ENCODE measurements at regions not wholly inside any gene's neighbourhood (a gene's known extent, or its start where the extent isn't known, plus 50 kb on each side); places are given as distances from the start of the nearest gene placed in this dataset.

DNA sequence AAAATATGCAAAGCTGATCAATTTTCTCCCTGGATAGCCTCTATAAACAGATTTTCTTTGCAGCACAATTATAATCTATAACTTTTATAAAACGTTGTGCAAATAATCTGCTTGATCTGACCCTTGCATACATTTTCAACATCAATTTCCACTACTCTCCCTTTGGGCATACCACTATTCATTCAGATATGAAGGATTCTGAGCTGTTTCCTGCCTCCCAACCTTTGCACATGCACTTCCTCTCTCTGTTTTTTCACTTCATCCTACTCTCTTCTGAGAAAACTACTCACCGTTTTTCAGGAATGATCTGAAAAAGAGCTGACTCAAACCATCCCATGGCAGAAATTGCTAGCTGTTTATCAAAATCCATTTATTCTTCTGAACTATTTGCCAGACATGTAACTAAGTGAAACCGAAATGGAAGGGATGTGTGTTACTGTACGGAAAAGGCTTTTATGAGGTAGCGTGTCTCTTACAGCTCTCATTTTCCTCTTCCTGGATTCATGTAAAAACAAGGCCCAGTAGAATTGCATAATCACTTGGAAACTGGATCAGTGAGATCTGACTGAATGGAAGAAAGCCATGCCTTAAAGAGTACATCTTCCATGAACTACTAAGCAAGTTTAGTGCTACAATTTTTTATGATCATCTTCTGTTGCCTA, 1447.3 kb upstream of the MIR17HG start:
- ATAC-seq, result no peak
- Histone ChIP-seq H2AFZ (no peak overlapping the region), H3K9me2 (ENCODE audit: insufficient read depth) (no peaks in the 10 kb centered on the region), H3K79me2 (replicated peaks; ENCODE audit: insufficient read depth) (no peaks in the 10 kb centered on the region), H3K4me2 (no peak overlapping the region), H3K27me3 (ENCODE audit: insufficient read depth) (no peaks in the 10 kb centered on the region), H3F3A (replicated peaks; ENCODE audit: low read depth) (no peaks in the 10 kb centered on the region), H3K4me3 (no peak overlapping the region), H4K20me1 (replicated peaks; ENCODE audit: insufficient read depth) (no peaks in the 10 kb centered on the region), H3K27ac (ENCODE audit: low read depth) (no peak overlapping the region), H3K4me1 (ENCODE audit: insufficient read depth) (no peaks in the 10 kb centered on the region), H3K36me3 (ENCODE audit: insufficient read depth) (no peaks in the 10 kb centered on the region)
- Mint-ChIP-seq H3K36me3 (ENCODE audit: low read depth) (no peaks in the 10 kb centered on the region), H3K4me1 (no peaks in the 10 kb centered on the region), H3K27me3 (ENCODE audit: insufficient read depth, low read depth, poor library complexity) (peaks cover 2% of the 10 kb centered on the region), H3K9me3 (peaks cover 3% of the 10 kb centered on the region; the same call in 1 of the 3 replicates), H3K27ac (no peak overlapping the region), H3K4me3 (no peak overlapping the region)
- no peak for TF ChIP-seq NANOG (IDR thresholded peaks at IDR 0.05; ENCODE audit: borderline replicate concordance)
- no peak for TF ChIP-seq JUNB (IDR thresholded peaks at IDR 0.05; ENCODE audit: unreplicated experiment)
- TF ChIP-seq, protein P1, sequence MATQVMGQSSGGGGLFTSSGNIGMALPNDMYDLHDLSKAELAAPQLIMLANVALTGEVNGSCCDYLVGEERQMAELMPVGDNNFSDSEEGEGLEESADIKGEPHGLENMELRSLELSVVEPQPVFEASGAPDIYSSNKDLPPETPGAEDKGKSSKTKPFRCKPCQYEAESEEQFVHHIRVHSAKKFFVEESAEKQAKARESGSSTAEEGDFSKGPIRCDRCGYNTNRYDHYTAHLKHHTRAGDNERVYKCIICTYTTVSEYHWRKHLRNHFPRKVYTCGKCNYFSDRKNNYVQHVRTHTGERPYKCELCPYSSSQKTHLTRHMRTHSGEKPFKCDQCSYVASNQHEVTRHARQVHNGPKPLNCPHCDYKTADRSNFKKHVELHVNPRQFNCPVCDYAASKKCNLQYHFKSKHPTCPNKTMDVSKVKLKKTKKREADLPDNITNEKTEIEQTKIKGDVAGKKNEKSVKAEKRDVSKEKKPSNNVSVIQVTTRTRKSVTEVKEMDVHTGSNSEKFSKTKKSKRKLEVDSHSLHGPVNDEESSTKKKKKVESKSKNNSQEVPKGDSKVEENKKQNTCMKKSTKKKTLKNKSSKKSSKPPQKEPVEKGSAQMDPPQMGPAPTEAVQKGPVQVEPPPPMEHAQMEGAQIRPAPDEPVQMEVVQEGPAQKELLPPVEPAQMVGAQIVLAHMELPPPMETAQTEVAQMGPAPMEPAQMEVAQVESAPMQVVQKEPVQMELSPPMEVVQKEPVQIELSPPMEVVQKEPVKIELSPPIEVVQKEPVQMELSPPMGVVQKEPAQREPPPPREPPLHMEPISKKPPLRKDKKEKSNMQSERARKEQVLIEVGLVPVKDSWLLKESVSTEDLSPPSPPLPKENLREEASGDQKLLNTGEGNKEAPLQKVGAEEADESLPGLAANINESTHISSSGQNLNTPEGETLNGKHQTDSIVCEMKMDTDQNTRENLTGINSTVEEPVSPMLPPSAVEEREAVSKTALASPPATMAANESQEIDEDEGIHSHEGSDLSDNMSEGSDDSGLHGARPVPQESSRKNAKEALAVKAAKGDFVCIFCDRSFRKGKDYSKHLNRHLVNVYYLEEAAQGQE (IDR thresholded peaks at IDR 0.05; ENCODE audit: unreplicated experiment), result no peak
- no peak for TF ChIP-seq ZNF462 (CRISPR knock-in tag; IDR thresholded peaks at IDR 0.05)
- no peak for TF ChIP-seq ZNF114 (CRISPR knock-in tag; IDR thresholded peaks at IDR 0.05)
- no peak for TF ChIP-seq POLR2AphosphoS5 (IDR thresholded peaks at IDR 0.05; ENCODE audit: low read depth)
- TF ChIP-seq ETS1 (IDR thresholded peaks at IDR 0.05), result no peak
- DNase-seq (ENCODE audit: low spot score), result no peak

Data from GM23338 (cell line).